Liver (tissue), 8 donors: ENCODE measurements at regions not wholly inside any gene's neighbourhood (a gene's known extent, or its start where the extent isn't known, plus 50 kb on each side); places are given as distances from the start of the nearest gene placed in this dataset.

ENCODE experiments used
- DNase-seq: peaks from one replicate; pipeline ENCODE4 v3.0.0-alpha.2; 2017; ENCODE audit warnings: low spot score
- H3K27ac ChIP-seq, 2 donors: one replicate each; pipeline ENCODE4 v1.7.0; 2013; ENCODE audit warnings: inconsistent platforms in 2 of 2, low read length in 2 of 2, control low read depth in 1 of 2, low read depth in 1 of 2, mild to moderate bottlenecking in 1 of 2
- H3K27me3 ChIP-seq, 4 donors: one replicate each; pipeline versions ENCODE4 v1.6.1 to v1.7.0; 2013; ENCODE audit warnings: low read length in 3 of 4, inconsistent platforms in 1 of 4, mild to moderate bottlenecking in 1 of 4, moderate library complexity in 1 of 4; ENCODE audit not compliant: control insufficient read depth in 4 of 4, insufficient read depth in 4 of 4
- H3K36me3 ChIP-seq, 4 donors: one replicate each; pipeline versions ENCODE4 v1.6.1 to v1.7.0; 2013; ENCODE audit warnings: low read length in 3 of 4, mild to moderate bottlenecking in 3 of 4, low read depth in 1 of 4, moderate library complexity in 1 of 4; ENCODE audit not compliant: control insufficient read depth in 4 of 4, insufficient read depth in 3 of 4
- H3K4me1 ChIP-seq, 4 donors: one replicate each; pipeline versions ENCODE4 v1.6.1 to v1.7.0; 2013; ENCODE audit warnings: low read length in 3 of 4, mild to moderate bottlenecking in 3 of 4, moderate library complexity in 1 of 4; ENCODE audit not compliant: control insufficient read depth in 4 of 4, insufficient read depth in 4 of 4
- H3K4me3 ChIP-seq, 3 donors: one replicate each; pipeline versions ENCODE4 v1.6.1 to v1.7.0; 2013; ENCODE audit warnings: low read length in 3 of 3, control low read depth in 1 of 3, low read depth in 1 of 3, mild to moderate bottlenecking in 1 of 3
- H3K9ac ChIP-seq, 2 donors: one replicate each; pipeline ENCODE4 v1.7.0; 2013; ENCODE audit warnings: low read length in 2 of 2, mild to moderate bottlenecking in 2 of 2, moderate library complexity in 2 of 2, control low read depth in 1 of 2, low read depth in 1 of 2
- H3K9me3 ChIP-seq, 4 donors: one replicate each; pipeline versions ENCODE4 v1.6.1 to v1.7.0; 2013; ENCODE audit warnings: low read length in 3 of 4; ENCODE audit not compliant: control insufficient read depth in 4 of 4
- EGR1 ChIP-seq, 2 donors: IDR thresholded peaks; 2 replicates each; pipeline ENCODE4 v1.6.1; 2016 to 2018; ENCODE audit warnings: antibody characterized with exemption in 2 of 2, low read depth in 2 of 2
- FOXA1 ChIP-seq: IDR thresholded peaks from 2 replicates; pipeline ENCODE4 v1.6.1; 2016; ENCODE audit warnings: antibody characterized with exemption
- FOXA2 ChIP-seq: IDR thresholded peaks from 2 replicates; pipeline ENCODE4 v1.6.1; 2016; ENCODE audit warnings: antibody characterized with exemption
- GABPA ChIP-seq, 2 donors: IDR thresholded peaks in 1 of 2; conservative IDR thresholded peaks in 1 of 2; 2 replicates each; pipeline ENCODE4 v1.6.1; 2016; ENCODE audit warnings: antibody characterized with exemption in 2 of 2, mild to moderate bottlenecking in 1 of 2, moderate library complexity in 1 of 2
- HNF4A ChIP-seq, 2 donors: conservative IDR thresholded peaks; 2 replicates each; pipeline ENCODE4 v1.6.1; 2016; ENCODE audit warnings: antibody characterized with exemption in 2 of 2, mild to moderate bottlenecking in 2 of 2
- HNF4G ChIP-seq: IDR thresholded peaks from 2 replicates; pipeline ENCODE4 v1.6.1; 2016; ENCODE audit warnings: antibody characterized with exemption
- JUND ChIP-seq, 2 donors: IDR thresholded peaks; 2 replicates each; pipeline ENCODE4 v1.6.1; 2016; ENCODE audit warnings: antibody characterized with exemption in 2 of 2
- NR2F2 ChIP-seq: IDR thresholded peaks from 2 replicates; pipeline ENCODE4 v1.6.1; 2016; ENCODE audit warnings: antibody characterized with exemption
- RAD21 ChIP-seq, 2 donors: IDR thresholded peaks; 2 replicates each; pipeline ENCODE4 v1.6.1; 2016; ENCODE audit warnings: antibody characterized with exemption in 2 of 2, mild to moderate bottlenecking in 2 of 2
- RXRA ChIP-seq, 2 donors: IDR thresholded peaks; 2 replicates each; pipeline ENCODE4 v1.6.1; 2017 to 2018; ENCODE audit warnings: antibody characterized with exemption in 2 of 2, mild to moderate bottlenecking in 1 of 2
- SP1 ChIP-seq: IDR thresholded peaks from 2 replicates; pipeline ENCODE4 v1.6.1; 2018; ENCODE audit warnings: antibody characterized with exemption, mild to moderate bottlenecking
- TAF1 ChIP-seq: conservative IDR thresholded peaks from 2 replicates; pipeline ENCODE4 v1.6.1; 2016; ENCODE audit warnings: antibody characterized with exemption, mild to moderate bottlenecking
- YY1 ChIP-seq: IDR thresholded peaks from 2 replicates; pipeline ENCODE4 v1.6.1; 2016; ENCODE audit warnings: antibody characterized with exemption, mild to moderate bottlenecking
- WGBS: extraction: QIAGEN DNeasy Blood & Tissue Kit; methylation state at CpG from one replicate; pipeline ENCODE4 v1.1.7; 2013; 5-methylcytosine and 5-hydroxymethylcytosine counted together
- TF ChIP-seq, protein P1 (sequence below): IDR thresholded peaks from 2 replicates; pipeline ENCODE4 v1.6.1; 2016; ENCODE audit warnings: antibody characterized with exemption
- TF ChIP-seq, protein P2 (sequence below): IDR thresholded peaks from 2 replicates; pipeline ENCODE4 v1.6.1; 2016; ENCODE audit warnings: antibody characterized with exemption
- TF ChIP-seq, protein P3 (sequence below): IDR thresholded peaks from 2 replicates; pipeline ENCODE4 v1.6.1; 2016; ENCODE audit warnings: antibody characterized with exemption
- TF ChIP-seq, protein P4 (sequence below): fragments of 150-350 bp; IDR thresholded peaks from 2 replicates; pipeline ENCODE4 v1.5.1; 2017; ENCODE audit warnings: improper control_type of control experiment, low read depth, low read length; ENCODE audit not compliant: missing input control
- TF ChIP-seq, protein P5 (sequence below): IDR thresholded peaks from 2 replicates; pipeline ENCODE4 v1.6.1; 2016; ENCODE audit warnings: antibody characterized with exemption, mild to moderate bottlenecking
- donor health status: healthy.
- donor health status: healthy.
- donor health status: healthy.
- donor health status: healthy.
- donor health status: healthy.

DNA sequence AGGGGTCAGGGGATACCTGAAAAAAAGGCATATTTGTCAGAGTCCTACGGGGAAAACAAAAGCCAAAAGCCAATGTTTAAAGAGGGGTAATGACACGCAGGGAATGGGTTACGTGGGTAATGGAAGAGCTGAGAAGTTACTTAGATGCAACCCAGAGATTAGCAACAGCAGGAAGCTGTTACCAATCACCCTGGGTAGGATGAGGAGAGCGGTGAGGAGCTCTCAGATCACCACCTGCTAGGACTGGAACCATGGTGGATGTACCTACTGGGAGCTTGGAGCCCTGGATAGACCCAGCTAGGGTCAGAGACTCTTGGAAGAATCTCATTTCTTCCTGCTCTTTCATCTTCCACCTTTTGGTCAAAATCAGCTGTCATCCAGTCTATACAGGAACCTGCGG lies 51.2 kb upstream of the RNF24 start:
- 89% methylated on average over 5 of the region's 5 CpGs for WGBS
- no peak for DNase-seq
- H3K9me3 ChIP-seq: no peaks in the 10 kb centered on the region
- no peak overlapping the region for H3K9ac ChIP-seq
- no peak overlapping the region for H3K4me3 ChIP-seq
- no peaks in the 10 kb centered on the region for H3K4me1 ChIP-seq
- no peak overlapping the region for H3K27ac ChIP-seq
- H3K36me3 ChIP-seq: no peaks in the 10 kb centered on the region
- H3K27me3 ChIP-seq: no peaks in the 10 kb centered on the region
- TF ChIP-seq GABPA (IDR thresholded peaks at IDR 0.05 in 1 of 2, conservative IDR thresholded peaks at IDR 0.05 in 1 of 2) (no peak), FOXA2 (no peak), TAF1 (no peak), HNF4G (no peak), NR2F2 (no peak), JUND (IDR thresholded peaks at IDR 0.05) (no peak), FOXA1 (no peak), YY1 (no peak), HNF4A (conservative IDR thresholded peaks at IDR 0.05) (no peak), EGR1 (IDR thresholded peaks at IDR 0.05; ENCODE audit: low read depth in 2 of 2) (no peak), RAD21 (IDR thresholded peaks at IDR 0.05) (no peak), SP1 (no peak), RXRA (IDR thresholded peaks at IDR 0.05) (no peak)
- TF ChIP-seq, protein P1, sequence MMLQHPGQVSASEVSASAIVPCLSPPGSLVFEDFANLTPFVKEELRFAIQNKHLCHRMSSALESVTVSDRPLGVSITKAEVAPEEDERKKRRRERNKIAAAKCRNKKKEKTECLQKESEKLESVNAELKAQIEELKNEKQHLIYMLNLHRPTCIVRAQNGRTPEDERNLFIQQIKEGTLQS: no peak
- TF ChIP-seq, protein P2, sequence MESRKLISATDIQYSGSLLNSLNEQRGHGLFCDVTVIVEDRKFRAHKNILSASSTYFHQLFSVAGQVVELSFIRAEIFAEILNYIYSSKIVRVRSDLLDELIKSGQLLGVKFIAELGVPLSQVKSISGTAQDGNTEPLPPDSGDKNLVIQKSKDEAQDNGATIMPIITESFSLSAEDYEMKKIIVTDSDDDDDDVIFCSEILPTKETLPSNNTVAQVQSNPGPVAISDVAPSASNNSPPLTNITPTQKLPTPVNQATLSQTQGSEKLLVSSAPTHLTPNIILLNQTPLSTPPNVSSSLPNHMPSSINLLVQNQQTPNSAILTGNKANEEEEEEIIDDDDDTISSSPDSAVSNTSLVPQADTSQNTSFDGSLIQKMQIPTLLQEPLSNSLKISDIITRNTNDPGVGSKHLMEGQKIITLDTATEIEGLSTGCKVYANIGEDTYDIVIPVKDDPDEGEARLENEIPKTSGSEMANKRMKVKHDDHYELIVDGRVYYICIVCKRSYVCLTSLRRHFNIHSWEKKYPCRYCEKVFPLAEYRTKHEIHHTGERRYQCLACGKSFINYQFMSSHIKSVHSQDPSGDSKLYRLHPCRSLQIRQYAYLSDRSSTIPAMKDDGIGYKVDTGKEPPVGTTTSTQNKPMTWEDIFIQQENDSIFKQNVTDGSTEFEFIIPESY: no peak
- TF ChIP-seq, protein P3, sequence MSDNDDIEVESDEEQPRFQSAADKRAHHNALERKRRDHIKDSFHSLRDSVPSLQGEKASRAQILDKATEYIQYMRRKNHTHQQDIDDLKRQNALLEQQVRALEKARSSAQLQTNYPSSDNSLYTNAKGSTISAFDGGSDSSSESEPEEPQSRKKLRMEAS: no peak
- TF ChIP-seq, protein P4, sequence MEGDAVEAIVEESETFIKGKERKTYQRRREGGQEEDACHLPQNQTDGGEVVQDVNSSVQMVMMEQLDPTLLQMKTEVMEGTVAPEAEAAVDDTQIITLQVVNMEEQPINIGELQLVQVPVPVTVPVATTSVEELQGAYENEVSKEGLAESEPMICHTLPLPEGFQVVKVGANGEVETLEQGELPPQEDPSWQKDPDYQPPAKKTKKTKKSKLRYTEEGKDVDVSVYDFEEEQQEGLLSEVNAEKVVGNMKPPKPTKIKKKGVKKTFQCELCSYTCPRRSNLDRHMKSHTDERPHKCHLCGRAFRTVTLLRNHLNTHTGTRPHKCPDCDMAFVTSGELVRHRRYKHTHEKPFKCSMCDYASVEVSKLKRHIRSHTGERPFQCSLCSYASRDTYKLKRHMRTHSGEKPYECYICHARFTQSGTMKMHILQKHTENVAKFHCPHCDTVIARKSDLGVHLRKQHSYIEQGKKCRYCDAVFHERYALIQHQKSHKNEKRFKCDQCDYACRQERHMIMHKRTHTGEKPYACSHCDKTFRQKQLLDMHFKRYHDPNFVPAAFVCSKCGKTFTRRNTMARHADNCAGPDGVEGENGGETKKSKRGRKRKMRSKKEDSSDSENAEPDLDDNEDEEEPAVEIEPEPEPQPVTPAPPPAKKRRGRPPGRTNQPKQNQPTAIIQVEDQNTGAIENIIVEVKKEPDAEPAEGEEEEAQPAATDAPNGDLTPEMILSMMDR: no peak
- TF ChIP-seq, protein P5, sequence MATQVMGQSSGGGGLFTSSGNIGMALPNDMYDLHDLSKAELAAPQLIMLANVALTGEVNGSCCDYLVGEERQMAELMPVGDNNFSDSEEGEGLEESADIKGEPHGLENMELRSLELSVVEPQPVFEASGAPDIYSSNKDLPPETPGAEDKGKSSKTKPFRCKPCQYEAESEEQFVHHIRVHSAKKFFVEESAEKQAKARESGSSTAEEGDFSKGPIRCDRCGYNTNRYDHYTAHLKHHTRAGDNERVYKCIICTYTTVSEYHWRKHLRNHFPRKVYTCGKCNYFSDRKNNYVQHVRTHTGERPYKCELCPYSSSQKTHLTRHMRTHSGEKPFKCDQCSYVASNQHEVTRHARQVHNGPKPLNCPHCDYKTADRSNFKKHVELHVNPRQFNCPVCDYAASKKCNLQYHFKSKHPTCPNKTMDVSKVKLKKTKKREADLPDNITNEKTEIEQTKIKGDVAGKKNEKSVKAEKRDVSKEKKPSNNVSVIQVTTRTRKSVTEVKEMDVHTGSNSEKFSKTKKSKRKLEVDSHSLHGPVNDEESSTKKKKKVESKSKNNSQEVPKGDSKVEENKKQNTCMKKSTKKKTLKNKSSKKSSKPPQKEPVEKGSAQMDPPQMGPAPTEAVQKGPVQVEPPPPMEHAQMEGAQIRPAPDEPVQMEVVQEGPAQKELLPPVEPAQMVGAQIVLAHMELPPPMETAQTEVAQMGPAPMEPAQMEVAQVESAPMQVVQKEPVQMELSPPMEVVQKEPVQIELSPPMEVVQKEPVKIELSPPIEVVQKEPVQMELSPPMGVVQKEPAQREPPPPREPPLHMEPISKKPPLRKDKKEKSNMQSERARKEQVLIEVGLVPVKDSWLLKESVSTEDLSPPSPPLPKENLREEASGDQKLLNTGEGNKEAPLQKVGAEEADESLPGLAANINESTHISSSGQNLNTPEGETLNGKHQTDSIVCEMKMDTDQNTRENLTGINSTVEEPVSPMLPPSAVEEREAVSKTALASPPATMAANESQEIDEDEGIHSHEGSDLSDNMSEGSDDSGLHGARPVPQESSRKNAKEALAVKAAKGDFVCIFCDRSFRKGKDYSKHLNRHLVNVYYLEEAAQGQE: no peak
